NCI-H1436 (cell line): ENCODE measurements at regions not wholly inside any gene's neighbourhood (a gene's known extent, or its start where the extent isn't known, plus 50 kb on each side); places are given as distances from the start of the nearest gene placed in this dataset.

ENCODE experiments used
- DNase-seq: peaks from one replicate; lab custom pipeline; 2025; lab: John Stamatoyannopoulos, UW

- no peak for DNase-seq
Measured at GRCh38 chr18:28831908-28832307, 655.0 kb upstream of the CDH2 start.

DNA sequence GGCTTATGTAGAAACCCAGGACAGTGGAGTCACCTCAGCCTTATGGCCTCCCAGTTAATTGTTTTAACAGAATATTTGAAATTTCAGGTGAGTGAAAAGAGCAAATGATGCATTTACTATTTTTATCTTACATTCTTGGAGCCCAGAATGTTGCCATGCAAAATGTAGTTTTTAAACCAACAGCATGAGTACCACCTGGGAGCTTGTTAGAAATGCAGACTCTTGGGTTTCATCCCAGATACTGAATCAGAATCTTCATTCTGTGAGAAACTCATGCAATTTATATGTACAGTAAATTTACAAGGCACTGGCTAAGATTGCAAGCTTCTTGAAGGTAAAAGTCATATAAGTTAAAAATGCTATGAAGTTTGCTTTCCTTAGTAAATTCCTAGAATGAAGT, 654.5 kb upstream of the CDH2 start:
- DNase-seq, result no peak

- DNase-seq, result no peak
Measured at GRCh38 chr18:28826107-28826506, 649.2 kb upstream of the CDH2 start.

DNA sequence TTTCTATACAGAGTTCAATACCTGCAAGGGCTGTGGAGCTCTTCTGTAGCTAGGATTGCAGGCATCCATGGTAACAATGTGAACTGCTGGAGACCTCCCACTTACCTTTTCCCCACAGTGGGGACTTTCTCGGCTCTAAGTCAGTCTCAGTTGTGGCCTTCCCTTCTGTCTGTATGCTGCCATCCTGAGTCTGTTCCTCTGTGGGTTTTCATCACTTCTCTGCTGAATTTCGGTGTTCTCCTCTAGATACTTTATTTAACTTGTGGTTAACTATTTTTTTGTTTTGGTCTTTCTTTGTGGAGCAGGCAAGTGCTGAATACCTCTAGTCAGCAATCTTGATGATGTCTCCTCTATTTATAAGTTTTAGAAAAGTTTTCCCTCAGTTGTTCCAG, 647.2 kb upstream of the CDH2 start:
- no peak for DNase-seq

GRCh38 chr18:28823506-28824182, 646.7 kb upstream of the CDH2 start:
- DNase-seq, result no peak

DNA sequence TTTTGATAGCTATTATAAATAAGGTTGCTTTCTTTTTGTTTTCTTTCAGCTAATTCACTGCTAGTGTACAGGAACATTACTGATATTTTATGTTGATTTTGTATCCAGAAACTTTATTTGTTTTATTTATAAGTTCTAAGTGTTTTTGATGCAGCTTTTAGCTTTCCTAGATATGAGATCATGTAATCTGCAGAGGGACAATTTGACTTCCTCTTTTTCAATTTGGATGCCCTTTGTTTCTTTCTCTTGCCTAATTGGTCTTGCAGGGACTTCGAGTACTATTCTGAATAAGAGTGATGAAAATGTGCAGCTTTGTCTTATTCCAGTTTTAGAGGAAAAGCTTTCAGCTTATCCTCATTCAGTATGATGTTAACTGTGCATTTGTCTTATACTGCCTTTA, 643.4 kb upstream of the CDH2 start:
- no peak for DNase-seq

GRCh38 chr18:28816155-28816554, 639.2 kb upstream of the CDH2 start:
- no peak for DNase-seq

GRCh38 chr18:28814365-28814764, 637.4 kb upstream of the CDH2 start:
- DNase-seq, result no peak

- DNase-seq, result no peak
Measured at GRCh38 chr18:28808373-28808772, 631.4 kb upstream of the CDH2 start.

GRCh38 chr18:28805491-28805890, 628.6 kb upstream of the CDH2 start:
- no peak for DNase-seq

DNA sequence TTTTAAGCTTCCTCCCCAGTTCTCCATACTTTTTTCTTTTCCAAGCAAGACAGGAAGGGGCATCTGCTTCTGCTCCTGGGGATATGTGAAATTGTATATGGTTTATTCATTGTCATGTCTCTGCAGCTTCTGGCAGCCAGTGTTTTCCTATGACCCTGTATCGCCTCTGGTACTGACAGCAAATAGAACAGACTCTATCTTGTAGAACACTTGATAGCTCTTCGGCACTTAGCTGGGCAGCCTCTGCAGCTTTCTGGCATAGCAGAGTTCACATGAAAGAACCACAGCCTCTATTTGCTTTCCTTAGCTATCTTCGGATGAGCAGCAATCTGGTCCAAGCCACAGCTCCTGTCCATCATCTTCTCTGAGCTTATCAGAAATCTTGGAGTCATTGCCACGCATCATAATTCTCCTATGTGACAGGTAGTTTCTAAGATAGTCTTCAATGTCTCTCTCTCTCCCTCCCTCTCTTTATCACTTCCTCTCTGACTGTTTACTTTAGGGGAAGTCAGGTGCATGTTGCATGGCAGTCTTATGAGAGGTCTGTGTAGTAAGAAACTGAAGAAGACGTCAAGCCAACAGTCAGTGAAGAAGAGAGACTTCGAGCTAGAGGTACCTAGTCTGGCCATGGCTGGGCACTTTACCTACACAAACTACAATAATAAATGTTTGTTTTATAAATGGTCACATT, 627.7 kb upstream of the CDH2 start:
- DNase-seq, result no peak

GRCh38 chr18:28802546-28802945, 625.6 kb upstream of the CDH2 start:
- DNase-seq, result no peak

DNA sequence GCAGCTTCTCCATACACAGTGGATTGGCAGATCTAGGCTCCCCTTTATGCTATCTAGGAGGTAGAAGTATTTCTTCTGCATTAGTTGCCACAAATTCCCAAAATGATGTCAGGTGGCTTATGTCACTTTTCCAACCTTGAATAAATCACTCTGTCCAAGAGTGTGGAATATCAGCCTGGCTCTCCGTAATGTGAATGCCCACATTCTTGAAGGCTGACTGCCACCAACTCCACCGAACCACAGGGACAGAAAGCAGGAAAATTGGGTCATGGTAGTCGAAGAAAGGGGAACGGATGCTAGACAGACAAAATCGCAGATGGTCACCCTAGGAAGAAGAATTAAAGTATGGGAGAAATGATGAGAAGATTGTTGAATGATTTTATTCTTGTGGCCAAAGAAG, 624.9 kb upstream of the CDH2 start:
- no peak for DNase-seq

DNA sequence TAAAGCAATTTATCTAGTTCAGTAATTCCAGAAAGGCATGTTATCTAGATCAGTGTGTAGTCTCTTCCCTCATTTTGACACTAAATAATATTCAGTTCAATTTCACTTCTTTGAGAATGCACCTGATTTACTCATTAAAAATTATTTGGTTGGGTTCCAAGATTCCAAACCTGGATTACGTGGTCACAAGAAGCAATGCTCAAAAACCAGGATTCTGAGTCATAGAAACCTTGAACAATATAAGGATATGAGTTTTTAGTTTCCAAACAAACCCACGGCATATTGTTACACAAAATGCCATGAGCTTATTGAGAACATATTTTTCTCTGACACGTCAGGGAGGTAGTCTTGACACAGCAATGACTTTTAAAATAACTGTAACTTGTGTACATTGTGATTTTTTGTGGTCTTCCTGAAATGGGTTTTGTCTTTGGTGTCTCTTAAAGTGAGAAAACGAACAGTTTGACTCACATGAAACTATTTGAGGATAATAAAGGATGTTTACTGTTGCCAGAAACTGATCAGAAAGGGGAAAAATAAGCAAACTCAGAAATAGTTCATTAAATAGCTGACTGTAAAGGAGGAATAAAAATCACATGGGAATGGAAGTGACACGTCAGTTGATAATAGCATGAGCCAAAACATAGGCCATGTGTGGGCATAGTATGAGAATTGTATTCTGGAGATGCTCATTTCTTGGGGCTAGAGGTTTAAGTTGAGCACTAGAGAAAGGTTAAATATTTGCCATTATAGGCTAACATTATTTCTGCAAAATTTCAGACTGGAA, 617.7 kb upstream of the CDH2 start:
- no peak for DNase-seq

GRCh38 chr18:28793901-28794300, 617.0 kb upstream of the CDH2 start:
- DNase-seq, result no peak

DNA sequence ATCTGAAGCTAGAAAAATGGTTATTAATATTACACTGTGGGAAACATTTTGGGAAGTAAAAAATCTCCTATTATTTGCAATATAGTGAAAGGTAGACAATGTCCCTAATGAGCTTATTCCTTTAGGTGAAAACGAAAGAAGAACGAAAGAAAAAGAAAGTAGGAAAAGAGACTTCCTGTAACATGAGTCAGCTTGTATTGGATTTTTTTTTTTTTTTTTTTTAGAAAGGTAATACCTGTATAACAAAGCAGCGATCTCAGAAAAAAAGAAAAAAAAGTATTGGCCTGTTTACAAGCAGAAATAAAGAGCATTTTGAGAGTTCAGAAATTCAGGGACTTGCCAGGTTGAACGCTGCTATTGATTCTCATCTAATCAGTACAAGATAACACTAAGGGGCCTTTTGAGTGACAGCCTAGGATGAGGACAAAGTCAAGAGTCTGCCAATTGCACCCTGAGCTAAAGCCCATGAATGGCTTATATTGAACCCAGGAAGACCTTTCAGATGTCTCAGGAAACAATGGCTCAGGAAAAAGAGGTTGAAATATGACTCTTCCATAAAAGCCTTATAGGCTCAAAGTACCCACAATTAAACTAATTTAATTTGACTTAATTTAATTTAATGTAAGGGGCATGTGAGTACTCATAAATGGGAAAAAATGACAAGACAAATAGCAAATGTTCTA, 615.6 kb upstream of the CDH2 start:
- DNase-seq, result peak; percentile 11

- no peak for DNase-seq
Measured at GRCh38 chr18:28791101-28791500, 614.2 kb upstream of the CDH2 start.

- DNase-seq, result no peak
Measured at GRCh38 chr18:28789502-28789901, 612.6 kb upstream of the CDH2 start.

GRCh38 chr18:28786926-28787325, 610.0 kb upstream of the CDH2 start:
- no peak for DNase-seq

- no peak for DNase-seq
Measured at GRCh38 chr18:28781616-28782362, 604.9 kb upstream of the CDH2 start.

DNA sequence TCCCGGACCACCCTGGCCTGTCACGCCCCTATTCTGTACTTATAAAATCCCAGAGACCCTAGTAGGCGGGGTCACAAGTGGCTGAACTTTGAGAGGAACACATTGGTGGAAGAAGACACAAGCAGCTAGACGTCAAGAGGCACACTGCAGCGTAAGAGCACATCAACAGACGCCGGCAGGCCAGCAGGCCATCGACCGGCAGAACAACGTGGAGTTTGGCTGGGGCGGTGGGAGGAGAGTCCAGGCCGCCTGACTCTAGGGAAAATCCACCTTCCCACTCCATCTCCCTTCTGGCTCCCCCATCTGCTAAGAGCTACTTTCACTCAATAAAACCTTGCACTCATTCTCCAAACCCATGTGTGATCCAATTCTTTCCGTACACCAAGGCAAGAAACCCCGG, 601.8 kb upstream of the CDH2 start:
- no peak for DNase-seq

GRCh38 chr18:28777756-28778155, 600.8 kb upstream of the CDH2 start:
- no peak for DNase-seq
